Neural progenitor cell (in vitro differentiated cells): ENCODE measurements at regions not wholly inside any gene's neighbourhood (a gene's known extent, or its start where the extent isn't known, plus 50 kb on each side); places are given as distances from the start of the nearest gene placed in this dataset.

Experiments used
- DNase-seq: peaks from one replicate; pipeline ENCODE4 v3.0.0-alpha.2; 2016; ENCODE audit warnings: low spot score
- H2AFZ ChIP-seq: fragments of 200-600 bp; sonication (generic); replicated peaks from 2 replicates; pipeline ENCODE4 v1.6.1; 2016; ENCODE audit warnings: antibody characterized with exemption
- H3F3A ChIP-seq: fragments of 200-600 bp; sonication (generic); 2 replicates; pipeline ENCODE4 v1.6.1; 2016; ENCODE audit warnings: antibody characterized with exemption, low read depth
- H3K27ac ChIP-seq: fragments of 200-600 bp; sonication (generic); 2 replicates; pipeline ENCODE4 v1.5.1; 2016; ENCODE audit warnings: mild to moderate bottlenecking
- H3K27me3 ChIP-seq: fragments of 200-600 bp; sonication (generic); 2 replicates; pipeline ENCODE4 v1.6.1; 2016; ENCODE audit warnings: mild to moderate bottlenecking, moderate library complexity
- H3K36me3 ChIP-seq: fragments of 200-600 bp; sonication (generic); 2 replicates; pipeline ENCODE4 v1.5.1; 2016
- H3K4me1 ChIP-seq: fragments of 200-600 bp; sonication (generic); 2 replicates; pipeline ENCODE4 v1.6.1; 2016; ENCODE audit warnings: mixed run types
- H3K4me2 ChIP-seq: fragments of 200-600 bp; sonication (generic); 2 replicates; pipeline ENCODE4 v1.6.1; 2016
- H3K4me3 ChIP-seq: fragments of 200-600 bp; sonication (generic); 2 replicates; pipeline ENCODE4 v1.5.1; 2016
- H3K79me2 ChIP-seq: fragments of 200-600 bp; sonication (generic); 2 replicates; pipeline ENCODE4 v1.6.1; 2016; ENCODE audit warnings: low read depth
- H3K9ac ChIP-seq: fragments of 200-600 bp; sonication (generic); 2 replicates; pipeline ENCODE4 v1.6.1; 2016
- H3K9me3 ChIP-seq: fragments of 200-600 bp; sonication (generic); 2 replicates; pipeline ENCODE4 v1.5.1; 2016; ENCODE audit warnings: low read depth
- H4K20me1 ChIP-seq: fragments of 200-600 bp; sonication (generic); 2 replicates; pipeline ENCODE4 v1.6.1; 2016; ENCODE audit warnings: low read depth
- H3K27ac Mint-ChIP-seq: 3 replicates; pipeline ENCODE4 v1.8.0; 2021; ENCODE audit warnings: mixed read lengths
- H3K27me3 Mint-ChIP-seq: 2 replicates; pipeline ENCODE4 v1.8.0; 2022; ENCODE audit warnings: low read depth, mild to moderate bottlenecking, inconsistent platforms, moderate library complexity, mixed read lengths; ENCODE audit not compliant: insufficient read depth
- H3K36me3 Mint-ChIP-seq: 3 replicates; pipeline ENCODE4 v1.8.0; 2021; ENCODE audit warnings: mixed read lengths
- H3K4me1 Mint-ChIP-seq: 3 replicates; pipeline ENCODE4 v1.8.0; 2021; ENCODE audit warnings: mixed read lengths
- H3K4me3 Mint-ChIP-seq: 3 replicates; pipeline ENCODE4 v1.8.0; 2021; ENCODE audit warnings: mild to moderate bottlenecking, moderate library complexity, mixed read lengths
- H3K9me3 Mint-ChIP-seq: 3 replicates; pipeline ENCODE4 v1.8.0; 2020; ENCODE audit warnings: mixed read lengths
- CTCF ChIP-seq: fragments of 200-600 bp; sonication (generic); IDR thresholded peaks from 2 replicates; pipeline ENCODE4 v1.5.1; 2017; ENCODE audit warnings: antibody characterized with exemption, mild to moderate bottlenecking
- EZH2 ChIP-seq: fragments of 200-600 bp; sonication (generic); IDR thresholded peaks from 2 replicates; pipeline ENCODE4 v1.6.1; 2017; ENCODE audit warnings: antibody characterized with exemption, mild to moderate bottlenecking, moderate library complexity
- EZH2phosphoT487 ChIP-seq: fragments of 200-600 bp; sonication (generic); IDR thresholded peaks from 2 replicates; pipeline ENCODE4 v1.6.1; 2017; ENCODE audit warnings: antibody characterized with exemption

GRCh38 chr15:62593681-62594399 lies 428.8 kb upstream of the C2CD4B start:
- no peaks in the 10 kb centered on the region for H3K9me3 Mint-ChIP-seq
- no peaks in the 10 kb centered on the region for H3K27me3 Mint-ChIP-seq
- no peak overlapping the region for H3K27ac Mint-ChIP-seq

GRCh38 chr15:62598217-62598616 lies 433.1 kb upstream of the C2CD4B start:
- H3K4me1 Mint-ChIP-seq = peaks cover 9% of the 10 kb centered on the region
- H3K27ac Mint-ChIP-seq = no peak overlapping the region
- no peak overlapping the region for H3K9ac ChIP-seq
- no peak overlapping the region for H3K27ac ChIP-seq
- H2AFZ ChIP-seq = no peak overlapping the region
- no peaks in the 10 kb centered on the region for H4K20me1 ChIP-seq
- no peak for TF ChIP-seq CTCF
- TF ChIP-seq EZH2 = no peak
- no peak for TF ChIP-seq EZH2phosphoT487
- H3K4me3 Mint-ChIP-seq = no peak overlapping the region
- no peaks in the 10 kb centered on the region for H3K36me3 Mint-ChIP-seq
- no peaks in the 10 kb centered on the region for H3K27me3 ChIP-seq
- H3K36me3 ChIP-seq = no peaks in the 10 kb centered on the region
- no peak overlapping the region for H3K4me3 ChIP-seq
- no peak overlapping the region for H3K4me2 ChIP-seq
- no peaks in the 10 kb centered on the region for H3K79me2 ChIP-seq
- H3F3A ChIP-seq = no peaks in the 10 kb centered on the region
- no peaks in the 10 kb centered on the region for H3K9me3 Mint-ChIP-seq
- peaks cover 4% of the 10 kb centered on the region for H3K27me3 Mint-ChIP-seq
- H3K4me1 ChIP-seq = peaks cover 7% of the 10 kb centered on the region
- no peak for DNase-seq
- no peaks in the 10 kb centered on the region for H3K9me3 ChIP-seq

More at GRCh38 chr15:62593681-62594399, 428.8 kb upstream of the C2CD4B start:
- Histone ChIP-seq H3K27me3 (no peaks in the 10 kb centered on the region), H2AFZ (no peak overlapping the region), H3K9ac (no peak overlapping the region), H3K79me2 (no peaks in the 10 kb centered on the region), H3K4me2 (no peak overlapping the region), H3K4me3 (no peak overlapping the region), H3K9me3 (no peaks in the 10 kb centered on the region), H3K27ac (no peak overlapping the region), H3K4me1 (no peaks in the 10 kb centered on the region), H4K20me1 (no peaks in the 10 kb centered on the region), H3K36me3 (no peaks in the 10 kb centered on the region), H3F3A (no peaks in the 10 kb centered on the region)
- no peaks in the 10 kb centered on the region for H3K4me1 Mint-ChIP-seq
- no peak overlapping the region for H3K4me3 Mint-ChIP-seq
- DNase-seq = no peak
- H3K36me3 Mint-ChIP-seq = peaks cover 2% of the 10 kb centered on the region
- TF ChIP-seq EZH2 = no peak
- TF ChIP-seq EZH2phosphoT487 = no peak
- no peak for TF ChIP-seq CTCF

- peaks cover 9% of the 10 kb centered on the region for H3K4me1 Mint-ChIP-seq
- H3K36me3 Mint-ChIP-seq = no peaks in the 10 kb centered on the region
- TF ChIP-seq EZH2phosphoT487 = no peak
- TF ChIP-seq EZH2 = no peak
- no peak for TF ChIP-seq CTCF
- no peaks in the 10 kb centered on the region for H3K36me3 ChIP-seq
- H3K9me3 Mint-ChIP-seq = no peaks in the 10 kb centered on the region
- no peaks in the 10 kb centered on the region for H4K20me1 ChIP-seq
- no peak for DNase-seq
- peaks cover 4% of the 10 kb centered on the region for H3K27me3 Mint-ChIP-seq
- no peak overlapping the region for H3K27ac Mint-ChIP-seq
- no peak overlapping the region for H3K4me3 Mint-ChIP-seq
- peaks cover 7% of the 10 kb centered on the region for H3K4me1 ChIP-seq
- H3K27me3 ChIP-seq = no peaks in the 10 kb centered on the region
- no peak overlapping the region for H3K4me3 ChIP-seq
- no peak overlapping the region for H3K9ac ChIP-seq
- no peak overlapping the region for H2AFZ ChIP-seq
- no peak overlapping the region for H3K4me2 ChIP-seq
- no peak overlapping the region for H3K27ac ChIP-seq
- no peaks in the 10 kb centered on the region for H3F3A ChIP-seq
- H3K79me2 ChIP-seq = no peaks in the 10 kb centered on the region
- H3K9me3 ChIP-seq = no peaks in the 10 kb centered on the region
Observed at GRCh38 chr15:62599791-62600777, 435.0 kb upstream of the C2CD4B start.
